HEK293T (cell line): ENCODE measurements at regions not wholly inside any gene's neighbourhood (a gene's known extent, or its start where the extent isn't known, plus 50 kb on each side); places are given as distances from the start of the nearest gene placed in this dataset.

ENCODE experiments used
- L3MBTL2 ChIP-seq: fragments of 450-650 bp; conservative IDR thresholded peaks from 2 replicates; pipeline ENCODE4 v1.6.1; 2016; ENCODE audit warnings: mild to moderate bottlenecking
- LEF1 ChIP-seq: fragments of 450-650 bp; IDR thresholded peaks from 2 replicates; pipeline ENCODE4 v1.6.1; 2017; ENCODE audit warnings: mild to moderate bottlenecking, borderline replicate concordance
- SP1 ChIP-seq: fragments of 450-650 bp; IDR thresholded peaks from 2 replicates; pipeline ENCODE4 v1.6.1; 2017
- TARDBP ChIP-seq: fragments of 450-650 bp; IDR thresholded peaks from 2 replicates; pipeline ENCODE4 v1.6.1; 2016
- TF ChIP-seq, protein P1 (sequence below): fragments of 450-650 bp; IDR thresholded peaks from 2 replicates; pipeline ENCODE4 v1.6.1; 2016

DNA sequence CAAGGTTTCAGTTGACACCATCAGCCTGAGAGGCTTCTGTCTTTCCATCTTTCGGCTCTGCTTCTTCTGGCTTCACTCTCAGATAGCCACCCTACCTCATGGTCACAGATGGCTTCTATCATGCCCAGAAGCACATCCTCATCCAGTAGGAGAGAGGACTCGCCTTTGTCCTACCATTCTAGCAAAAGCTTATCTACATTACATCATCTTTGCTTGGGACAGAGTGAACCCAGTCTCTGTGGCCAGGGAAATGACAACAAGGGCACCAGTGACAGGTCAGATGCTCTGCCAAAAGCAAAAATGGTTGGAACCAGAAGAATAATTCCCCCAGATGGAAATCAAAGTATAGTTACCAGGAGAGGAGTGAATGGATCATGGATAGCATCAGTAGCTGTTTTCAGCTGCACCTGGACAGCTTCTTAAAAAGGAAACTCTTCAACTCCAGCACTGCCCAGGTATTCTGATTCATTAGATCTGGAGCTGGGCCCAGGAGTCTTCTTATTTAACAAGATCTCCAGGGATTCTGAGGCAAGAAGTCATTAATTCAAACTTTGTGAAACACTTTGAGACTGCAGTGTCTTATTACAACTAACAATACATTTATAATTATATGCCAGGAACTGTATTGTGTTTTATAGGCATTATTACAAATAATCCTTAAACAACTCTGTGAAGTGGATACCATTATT, 257.7 kb upstream of the UBE2E3 start:
- TF ChIP-seq TARDBP (no peak), SP1 (no peak), LEF1 (no peak), L3MBTL2 (no peak)
- TF ChIP-seq, protein P1, sequence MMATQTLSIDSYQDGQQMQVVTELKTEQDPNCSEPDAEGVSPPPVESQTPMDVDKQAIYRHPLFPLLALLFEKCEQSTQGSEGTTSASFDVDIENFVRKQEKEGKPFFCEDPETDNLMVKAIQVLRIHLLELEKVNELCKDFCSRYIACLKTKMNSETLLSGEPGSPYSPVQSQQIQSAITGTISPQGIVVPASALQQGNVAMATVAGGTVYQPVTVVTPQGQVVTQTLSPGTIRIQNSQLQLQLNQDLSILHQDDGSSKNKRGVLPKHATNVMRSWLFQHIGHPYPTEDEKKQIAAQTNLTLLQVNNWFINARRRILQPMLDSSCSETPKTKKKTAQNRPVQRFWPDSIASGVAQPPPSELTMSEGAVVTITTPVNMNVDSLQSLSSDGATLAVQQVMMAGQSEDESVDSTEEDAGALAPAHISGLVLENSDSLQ = no peak
